Liver (tissue), 8 donors: ENCODE measurements at regions not wholly inside any gene's neighbourhood (a gene's known extent, or its start where the extent isn't known, plus 50 kb on each side); places are given as distances from the start of the nearest gene placed in this dataset.

Experiments used
- DNase-seq: peaks from one replicate; pipeline ENCODE4 v3.0.0-alpha.2; 2017; ENCODE audit warnings: low spot score
- H3K27ac ChIP-seq, 2 donors: one replicate each; pipeline ENCODE4 v1.7.0; 2013; ENCODE audit warnings: inconsistent platforms in 2 of 2, low read length in 2 of 2, control low read depth in 1 of 2, low read depth in 1 of 2, mild to moderate bottlenecking in 1 of 2
- H3K27me3 ChIP-seq, 4 donors: one replicate each; pipeline versions ENCODE4 v1.6.1 to v1.7.0; 2013; ENCODE audit warnings: low read length in 3 of 4, inconsistent platforms in 1 of 4, mild to moderate bottlenecking in 1 of 4, moderate library complexity in 1 of 4; ENCODE audit not compliant: control insufficient read depth in 4 of 4, insufficient read depth in 4 of 4
- H3K36me3 ChIP-seq, 4 donors: one replicate each; pipeline versions ENCODE4 v1.6.1 to v1.7.0; 2013; ENCODE audit warnings: low read length in 3 of 4, mild to moderate bottlenecking in 3 of 4, low read depth in 1 of 4, moderate library complexity in 1 of 4; ENCODE audit not compliant: control insufficient read depth in 4 of 4, insufficient read depth in 3 of 4
- H3K4me1 ChIP-seq, 4 donors: one replicate each; pipeline versions ENCODE4 v1.6.1 to v1.7.0; 2013; ENCODE audit warnings: low read length in 3 of 4, mild to moderate bottlenecking in 3 of 4, moderate library complexity in 1 of 4; ENCODE audit not compliant: control insufficient read depth in 4 of 4, insufficient read depth in 4 of 4
- H3K4me3 ChIP-seq, 3 donors: one replicate each; pipeline versions ENCODE4 v1.6.1 to v1.7.0; 2013; ENCODE audit warnings: low read length in 3 of 3, control low read depth in 1 of 3, low read depth in 1 of 3, mild to moderate bottlenecking in 1 of 3
- H3K9ac ChIP-seq, 2 donors: one replicate each; pipeline ENCODE4 v1.7.0; 2013; ENCODE audit warnings: low read length in 2 of 2, mild to moderate bottlenecking in 2 of 2, moderate library complexity in 2 of 2, control low read depth in 1 of 2, low read depth in 1 of 2
- H3K9me3 ChIP-seq, 4 donors: one replicate each; pipeline versions ENCODE4 v1.6.1 to v1.7.0; 2013; ENCODE audit warnings: low read length in 3 of 4; ENCODE audit not compliant: control insufficient read depth in 4 of 4
- ATF3 ChIP-seq: IDR thresholded peaks from 2 replicates; pipeline ENCODE4 v1.6.1; 2016; ENCODE audit warnings: antibody characterized with exemption
- CTCF ChIP-seq: fragments of 150-350 bp; IDR thresholded peaks from 2 replicates; pipeline ENCODE4 v1.5.1; 2017; ENCODE audit warnings: improper control_type of control experiment, low read depth, low read length; ENCODE audit not compliant: missing input control
- EGR1 ChIP-seq, 2 donors: IDR thresholded peaks; 2 replicates each; pipeline ENCODE4 v1.6.1; 2016 to 2018; ENCODE audit warnings: antibody characterized with exemption in 2 of 2, low read depth in 2 of 2
- FOXA2 ChIP-seq: IDR thresholded peaks from 2 replicates; pipeline ENCODE4 v1.6.1; 2016; ENCODE audit warnings: antibody characterized with exemption
- GABPA ChIP-seq, 2 donors: IDR thresholded peaks in 1 of 2; conservative IDR thresholded peaks in 1 of 2; 2 replicates each; pipeline ENCODE4 v1.6.1; 2016; ENCODE audit warnings: antibody characterized with exemption in 2 of 2, mild to moderate bottlenecking in 1 of 2, moderate library complexity in 1 of 2
- HNF4A ChIP-seq, 2 donors: conservative IDR thresholded peaks; 2 replicates each; pipeline ENCODE4 v1.6.1; 2016; ENCODE audit warnings: antibody characterized with exemption in 2 of 2, mild to moderate bottlenecking in 2 of 2
- HNF4G ChIP-seq: IDR thresholded peaks from 2 replicates; pipeline ENCODE4 v1.6.1; 2016; ENCODE audit warnings: antibody characterized with exemption
- JUND ChIP-seq, 2 donors: IDR thresholded peaks; 2 replicates each; pipeline ENCODE4 v1.6.1; 2016; ENCODE audit warnings: antibody characterized with exemption in 2 of 2
- MAX ChIP-seq: IDR thresholded peaks from 2 replicates; pipeline ENCODE4 v1.6.1; 2016; ENCODE audit warnings: antibody characterized with exemption
- NR2F2 ChIP-seq: IDR thresholded peaks from 2 replicates; pipeline ENCODE4 v1.6.1; 2016; ENCODE audit warnings: antibody characterized with exemption
- RAD21 ChIP-seq, 2 donors: IDR thresholded peaks; 2 replicates each; pipeline ENCODE4 v1.6.1; 2016; ENCODE audit warnings: antibody characterized with exemption in 2 of 2, mild to moderate bottlenecking in 2 of 2
- REST ChIP-seq: IDR thresholded peaks from 2 replicates; pipeline ENCODE4 v1.6.1; 2016; ENCODE audit warnings: antibody characterized with exemption, mild to moderate bottlenecking
- RXRA ChIP-seq, 2 donors: IDR thresholded peaks; 2 replicates each; pipeline ENCODE4 v1.6.1; 2017 to 2018; ENCODE audit warnings: antibody characterized with exemption in 2 of 2, mild to moderate bottlenecking in 1 of 2
- SP1 ChIP-seq: IDR thresholded peaks from 2 replicates; pipeline ENCODE4 v1.6.1; 2018; ENCODE audit warnings: antibody characterized with exemption, mild to moderate bottlenecking
- YY1 ChIP-seq: IDR thresholded peaks from 2 replicates; pipeline ENCODE4 v1.6.1; 2016; ENCODE audit warnings: antibody characterized with exemption, mild to moderate bottlenecking
- ZBTB33 ChIP-seq: IDR thresholded peaks from 2 replicates; pipeline ENCODE4 v1.6.1; 2016; ENCODE audit warnings: antibody characterized with exemption
- WGBS: extraction: QIAGEN DNeasy Blood & Tissue Kit; methylation state at CpG from one replicate; pipeline ENCODE4 v1.1.7; 2013; 5-methylcytosine and 5-hydroxymethylcytosine counted together
- donor health status: healthy.
- donor health status: healthy.
- donor health status: healthy.
- donor health status: healthy.
- donor health status: healthy.

GRCh38 chr11:13831696-13832095, 130.8 kb upstream of the SPON1 start:
- no peak for DNase-seq
- Histone ChIP-seq H3K4me3 (no peak overlapping the region), H3K9me3 (no peaks in the 10 kb centered on the region), H3K9ac (no peak overlapping the region), H3K36me3 (no peaks in the 10 kb centered on the region), H3K27me3 (peaks cover 0 to 2% (median 0%) of the 10 kb centered on the region in 4 donors), H3K4me1 (no peaks in the 10 kb centered on the region), H3K27ac (no peak overlapping the region)
- TF ChIP-seq YY1 (no peak), EGR1 (IDR thresholded peaks at IDR 0.05; ENCODE audit: low read depth in 2 of 2) (no peak), RXRA (IDR thresholded peaks at IDR 0.05) (no peak), FOXA2 (no peak), ATF3 (no peak)

GRCh38 chr11:13834463-13834862, 128.1 kb upstream of the SPON1 start:
- no peak for DNase-seq
- no peak overlapping the region for H3K27ac ChIP-seq
- no peak overlapping the region for H3K9ac ChIP-seq
- H3K4me1 ChIP-seq, result no peaks in the 10 kb centered on the region
- no peak for TF ChIP-seq MAX
- 41% methylated on average over 3 of the region's 3 CpGs for WGBS
- H3K9me3 ChIP-seq, result no peaks in the 10 kb centered on the region
- H3K27me3 ChIP-seq, result no peaks in the 10 kb centered on the region
- H3K36me3 ChIP-seq, result no peaks in the 10 kb centered on the region
- H3K4me3 ChIP-seq, result no peak overlapping the region

- Histone ChIP-seq H3K9me3 (no peaks in the 10 kb centered on the region), H3K27ac (no peak overlapping the region), H3K9ac (no peak overlapping the region), H3K27me3 (peaks cover 0 to 5% (median 0%) of the 10 kb centered on the region in 4 donors), H3K4me3 (no peak overlapping the region), H3K36me3 (no peaks in the 10 kb centered on the region), H3K4me1 (no peaks in the 10 kb centered on the region)
- no peak for TF ChIP-seq RAD21 (IDR thresholded peaks at IDR 0.05)
- TF ChIP-seq GABPA (IDR thresholded peaks at IDR 0.05 in 1 of 2, conservative IDR thresholded peaks at IDR 0.05 in 1 of 2), result no peak
- TF ChIP-seq EGR1 (IDR thresholded peaks at IDR 0.05; ENCODE audit: low read depth in 2 of 2), result no peak
- TF ChIP-seq JUND (IDR thresholded peaks at IDR 0.05), result no peak
- no peak for TF ChIP-seq HNF4A (conservative IDR thresholded peaks at IDR 0.05)
- TF ChIP-seq CTCF, result no peak
- TF ChIP-seq SP1, result no peak
- TF ChIP-seq NR2F2, result no peak
- TF ChIP-seq ZBTB33, result no peak
- no peak for TF ChIP-seq REST
- no peak for TF ChIP-seq FOXA2
- no peak for TF ChIP-seq RXRA (IDR thresholded peaks at IDR 0.05)
- TF ChIP-seq HNF4G, result no peak
- TF ChIP-seq MAX, result no peak
- TF ChIP-seq YY1, result no peak
- WGBS, result 81% methylated on average over 2 of the region's 2 CpGs
- no peak for DNase-seq
Measured at GRCh38 chr11:13836666-13837065, 125.9 kb upstream of the SPON1 start.
